DMS79 treated with DMSO at 0.1 percent for 48 hours (cell line): ENCODE measurements at regions not wholly inside any gene's neighbourhood (a gene's known extent, or its start where the extent isn't known, plus 50 kb on each side); places are given as distances from the start of the nearest gene placed in this dataset.

Experiments
- DNase-seq: peaks from one replicate; lab custom pipeline; 2025; lab: John Stamatoyannopoulos, UW

GRCh38 chr4:184879271-184879670, 53.5 kb upstream of the ACSL1 start:
- no peak for DNase-seq

DNA sequence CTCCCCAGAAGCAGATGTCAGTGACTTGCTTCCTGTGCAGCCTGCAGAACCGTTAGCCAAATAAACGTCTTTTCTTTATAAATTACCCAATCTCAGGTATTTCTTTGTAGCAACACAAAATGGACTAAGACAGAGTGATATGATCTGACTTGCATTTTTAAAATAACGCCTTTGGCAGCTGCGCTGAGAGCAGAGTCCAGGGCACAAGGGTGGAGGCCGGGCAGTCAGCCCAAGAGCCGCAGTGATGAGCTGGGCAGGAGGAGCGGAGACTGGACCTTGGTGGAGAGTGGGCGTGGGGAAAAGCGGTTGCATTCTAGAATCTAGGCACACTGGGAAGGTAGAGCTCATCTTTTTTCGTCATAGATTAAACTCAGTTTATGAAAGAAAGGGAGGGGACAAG, 56.5 kb upstream of the ACSL1 start:
- DNase-seq, result no peak

DNA sequence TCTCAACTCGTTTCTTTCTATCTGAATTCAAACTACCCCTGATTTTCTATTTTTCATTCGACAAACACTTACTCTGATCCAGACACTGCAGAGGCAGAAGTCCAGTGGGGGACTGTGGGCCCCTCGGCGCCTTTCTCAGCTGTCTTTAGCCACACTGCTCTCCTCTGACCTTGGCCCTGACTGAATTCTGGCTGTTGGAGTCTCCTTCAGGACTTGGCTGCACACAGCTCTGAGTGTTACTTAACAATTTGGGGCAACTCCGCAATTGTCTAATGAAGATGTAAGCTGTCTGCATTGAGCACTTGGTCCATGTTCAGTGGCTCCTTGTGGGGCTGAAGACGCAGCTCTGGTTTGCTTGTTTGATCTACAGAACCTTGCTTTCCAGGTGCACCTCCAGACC, 57.3 kb upstream of the ACSL1 start:
- no peak for DNase-seq

DNA sequence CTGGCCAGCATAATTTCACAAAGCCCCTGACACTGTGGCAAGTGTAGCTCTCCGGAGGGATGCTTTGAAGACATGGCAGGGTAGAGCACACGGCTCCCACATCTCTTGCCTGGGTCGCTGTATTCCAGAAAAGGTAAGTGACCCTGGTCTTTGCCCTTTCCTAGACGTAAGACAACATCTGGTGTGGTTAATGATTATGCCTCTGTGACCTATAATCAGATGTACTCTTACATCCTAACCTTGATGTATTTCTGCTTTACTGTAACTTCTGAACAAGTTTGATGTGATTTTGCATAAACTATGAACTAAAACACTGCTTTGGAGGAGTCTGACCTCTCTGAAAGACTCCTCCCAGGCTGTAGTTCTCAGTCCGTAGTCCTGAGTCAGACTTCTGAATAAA, 59.1 kb upstream of the ACSL1 start:
- no peak for DNase-seq

DNA sequence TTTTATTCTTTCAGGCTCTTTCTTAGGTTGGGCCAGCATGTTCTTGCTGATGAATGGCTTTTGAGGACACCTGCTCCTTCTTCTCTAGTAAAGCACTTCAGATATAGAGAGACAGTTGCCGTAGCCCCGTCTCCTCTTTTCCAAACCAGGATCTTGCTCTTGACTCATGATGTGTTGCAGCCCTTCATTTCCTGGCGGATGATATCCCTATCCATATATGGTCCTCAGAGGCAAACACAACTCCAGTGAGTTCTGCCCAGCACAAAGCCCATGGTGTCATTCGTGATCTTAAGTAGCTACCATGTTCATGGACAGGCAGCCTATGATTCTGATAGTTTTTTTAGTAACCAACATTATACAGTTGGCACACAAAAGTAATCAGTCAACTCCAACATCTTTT, 59.8 kb upstream of the ACSL1 start:
- no peak for DNase-seq

DNA sequence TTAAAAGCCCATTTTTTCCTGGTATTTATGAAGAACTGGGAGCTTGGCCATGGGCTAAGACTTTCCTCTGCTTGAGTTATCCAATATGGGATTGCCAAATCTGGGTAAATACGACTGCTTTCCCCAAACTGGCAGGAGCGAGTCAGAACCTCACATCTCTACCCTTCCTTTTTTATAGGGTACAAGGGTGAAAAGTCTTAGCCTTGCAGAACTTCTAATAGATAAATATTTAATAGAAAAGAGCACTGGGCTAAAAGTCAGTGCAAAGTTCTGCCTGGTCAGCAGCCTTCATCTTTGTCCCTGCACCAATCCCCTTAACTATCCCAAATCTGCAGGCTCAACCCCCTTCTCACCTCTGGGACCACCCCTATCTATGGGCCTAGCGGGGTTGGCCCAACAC, 61.6 kb upstream of the ACSL1 start:
- DNase-seq, result no peak

- no peak for DNase-seq
Measured at GRCh38 chr4:184887947-184888346, 62.2 kb upstream of the ACSL1 start.

- DNase-seq, result no peak
Measured at GRCh38 chr4:184889666-184890335, 64.0 kb upstream of the ACSL1 start.

DNA sequence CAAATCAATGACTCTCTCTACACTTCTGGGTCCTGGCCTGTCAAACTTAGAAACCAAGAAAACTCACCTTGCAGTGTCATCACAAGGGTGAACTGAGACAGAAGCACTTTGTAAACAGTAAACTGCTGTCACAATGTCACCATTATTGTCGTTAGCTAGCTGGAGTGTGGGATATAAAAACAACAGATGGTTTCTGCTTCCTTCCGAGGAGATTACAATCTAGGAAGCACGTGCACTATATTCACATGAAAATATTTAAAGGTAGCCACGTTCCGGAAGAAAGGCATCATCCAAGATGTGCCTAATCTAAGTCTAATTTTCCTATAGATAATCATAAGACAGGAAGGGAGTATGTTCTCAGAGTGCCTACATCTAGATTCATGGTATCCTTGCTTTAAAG, 64.7 kb upstream of the ACSL1 start:
- DNase-seq, result no peak

GRCh38 chr4:184891816-184892397, 66.1 kb upstream of the ACSL1 start:
- DNase-seq, result no peak

DNA sequence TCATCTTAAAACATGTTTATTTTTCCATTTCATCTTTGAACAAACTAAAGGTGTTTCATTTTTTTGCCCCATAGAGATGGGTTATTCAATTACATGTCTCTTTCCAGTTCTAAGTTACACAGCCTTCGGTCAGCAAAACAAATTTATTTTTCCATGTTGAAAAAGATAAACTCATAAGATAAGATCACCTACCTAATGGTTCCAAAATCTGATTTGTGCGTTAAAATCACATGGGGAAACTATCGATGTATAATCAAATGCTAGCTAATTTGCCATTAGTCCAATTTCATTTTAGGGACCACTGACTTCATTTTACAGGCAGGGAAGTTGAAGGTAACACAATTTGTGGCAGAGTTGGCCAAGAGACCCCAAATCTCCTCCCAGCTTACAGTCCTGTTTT, 67.2 kb upstream of the ACSL1 start:
- no peak for DNase-seq

- DNase-seq, result no peak
Measured at GRCh38 chr4:184893801-184894571, 68.2 kb upstream of the ACSL1 start.

- no peak for DNase-seq
Measured at GRCh38 chr4:184895012-184895695, 69.4 kb upstream of the ACSL1 start.

- DNase-seq, result no peak
Measured at GRCh38 chr4:184896868-184897715, 71.3 kb upstream of the ACSL1 start.

DNA sequence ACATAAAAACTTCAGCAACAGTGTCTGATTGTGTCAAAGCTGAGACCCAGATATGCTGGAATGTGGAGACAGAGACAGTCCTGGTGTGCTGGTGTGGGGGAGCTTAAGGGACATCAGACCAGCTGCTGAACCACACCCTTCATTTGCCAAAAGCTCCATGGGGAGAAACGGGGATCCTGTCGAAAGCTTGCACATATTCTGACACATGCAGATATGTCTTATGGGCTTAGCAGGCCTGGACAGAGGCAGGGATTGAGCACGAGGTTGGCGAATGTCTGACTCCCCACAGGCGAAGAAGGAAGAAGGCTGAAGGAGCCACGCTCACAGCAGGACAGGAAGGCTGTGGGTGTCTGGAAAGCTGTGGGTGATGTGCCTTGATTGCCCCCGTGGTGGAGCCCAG, 72.1 kb upstream of the ACSL1 start:
- DNase-seq, result no peak

GRCh38 chr4:184898793-184899192, 73.0 kb upstream of the ACSL1 start:
- DNase-seq, result no peak

DNA sequence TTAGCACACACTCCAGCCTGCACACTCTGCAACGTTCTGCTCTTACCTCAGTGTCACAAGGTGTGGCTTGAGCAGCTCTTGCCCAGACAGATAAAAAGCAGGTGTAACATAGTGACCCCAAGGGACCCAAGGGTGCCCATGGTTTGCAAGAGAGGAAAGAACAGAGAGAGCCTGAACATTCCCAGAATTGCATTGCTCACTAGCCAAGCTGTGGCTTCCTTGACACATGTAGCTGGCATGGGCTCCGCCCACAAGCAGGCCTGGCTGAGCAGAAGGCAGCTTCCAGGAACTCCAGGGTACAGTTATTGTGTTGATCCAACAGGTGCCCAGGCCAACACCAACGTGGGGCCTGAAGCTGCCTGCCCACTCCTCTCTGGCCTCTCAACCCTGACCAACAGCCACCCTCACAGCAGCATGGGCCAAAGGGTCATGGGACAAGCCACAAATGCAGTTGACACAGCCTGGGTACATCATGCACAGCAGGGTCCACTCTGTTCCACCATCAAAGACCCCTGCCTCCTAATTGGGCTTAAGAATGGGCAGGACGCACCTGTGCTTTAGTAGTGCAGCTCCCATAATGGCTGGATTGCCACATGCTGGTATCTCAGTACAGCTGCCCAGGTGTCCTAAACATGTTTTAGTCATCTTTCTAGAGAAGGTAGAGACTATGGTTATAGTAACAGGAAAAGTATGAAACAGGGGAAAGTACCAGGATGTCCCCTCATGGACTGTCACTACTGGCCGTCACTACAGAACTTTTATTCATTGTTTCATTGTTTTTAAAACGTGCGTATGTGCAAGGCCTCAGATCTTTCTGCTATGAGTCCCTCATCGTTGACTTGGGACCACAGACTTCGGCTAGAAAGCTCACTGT, 73.7 kb upstream of the ACSL1 start:
- no peak for DNase-seq

DNA sequence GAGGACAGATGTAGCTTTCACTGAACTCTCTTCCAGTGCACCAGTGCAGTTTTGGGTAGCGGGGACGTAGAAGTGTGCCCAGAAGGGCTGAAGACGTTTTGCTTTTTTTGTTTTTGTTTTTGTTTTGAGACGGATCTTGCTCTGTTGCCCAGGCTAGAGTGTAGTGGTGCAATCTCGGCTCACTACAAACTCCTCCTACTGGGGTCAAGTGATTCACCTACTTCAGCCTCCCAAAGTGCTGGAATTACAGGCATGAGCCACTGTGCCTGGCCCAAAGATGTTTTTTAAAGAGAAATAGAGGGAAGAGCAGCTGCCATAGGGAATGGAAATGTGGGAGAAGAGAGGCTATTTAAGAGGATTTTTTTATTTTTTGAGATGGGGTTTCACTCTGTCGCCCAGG, 74.4 kb upstream of the ACSL1 start:
- no peak for DNase-seq

DNA sequence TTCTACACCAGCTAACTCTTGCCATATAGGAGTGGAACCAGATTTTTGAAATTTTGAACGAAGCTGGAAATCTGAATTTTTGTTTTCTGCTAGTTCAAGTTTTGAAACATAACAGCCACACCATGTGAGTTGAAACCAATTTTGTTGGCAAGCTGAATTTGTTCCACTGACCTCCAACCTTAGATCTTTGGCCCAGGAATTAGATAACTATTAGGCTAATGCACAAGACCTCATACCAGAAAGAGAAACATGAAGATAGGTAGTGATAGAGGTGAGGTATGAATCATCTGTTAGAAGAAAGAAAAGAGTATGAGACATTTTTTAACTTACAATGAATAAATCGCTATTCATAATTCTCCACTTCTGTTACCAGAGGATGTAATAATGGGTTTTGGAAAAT, 76.8 kb upstream of the ACSL1 start:
- DNase-seq, result no peak

DNA sequence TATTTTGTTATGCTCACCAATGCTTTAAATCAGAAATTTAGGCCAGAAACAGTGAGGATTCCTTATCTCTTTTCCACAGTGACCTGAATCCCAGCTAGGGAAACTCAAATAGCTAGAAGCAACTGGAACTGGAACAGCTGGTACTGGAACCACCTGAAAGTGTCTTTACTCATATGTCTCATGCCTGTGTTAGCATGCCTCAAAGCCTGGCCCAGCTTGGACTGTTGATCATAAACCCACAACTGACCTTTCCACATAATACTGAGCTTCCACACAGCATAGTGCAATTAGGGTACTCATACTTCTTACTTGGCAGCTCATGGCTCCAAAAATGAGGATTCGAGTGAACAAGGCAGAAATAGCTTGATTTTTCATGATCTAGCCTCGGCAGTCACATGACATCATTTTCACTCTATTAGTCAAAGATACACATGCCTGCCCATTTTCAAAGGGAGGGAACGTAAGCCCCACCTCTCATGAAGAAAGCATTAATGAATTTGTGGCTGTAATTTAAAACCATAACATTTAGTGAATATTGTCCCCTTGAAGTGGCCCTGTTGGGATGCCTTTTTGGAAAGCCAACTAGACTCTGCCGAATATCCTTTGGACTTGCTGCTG, 80.8 kb upstream of the ACSL1 start:
- DNase-seq, result no peak

GRCh38 chr4:184907216-184907615, 81.4 kb upstream of the ACSL1 start:
- DNase-seq, result no peak
